ENCODE measurements at regions not wholly inside any gene's neighbourhood (a gene's known extent, or its start where the extent isn't known, plus 50 kb on each side); places are given as distances from the start of the nearest gene placed in this dataset.

GRCh38 chr11:134477486-134477885 is 65.4 kb upstream of the B3GAT1 start:
- Histone ChIP-seq H3K4me1 (ENCODE audit: control insufficient read depth, insufficient read depth, low read length) (no peaks in the 10 kb centered on the region), H3K27ac (ENCODE audit: low read depth, low read length) (no peak overlapping the region), H3K27me3 (ENCODE audit: control insufficient read depth, insufficient read depth, low read length) (peaks cover 5% of the 10 kb centered on the region), H3K9ac (ENCODE audit: low read length) (no peak overlapping the region), H3K4me3 (ENCODE audit: low read length) (no peak overlapping the region), H3K36me3 (ENCODE audit: control insufficient read depth, insufficient read depth, low read length) (no peaks in the 10 kb centered on the region)

- H3K27me3 ChIP-seq (ENCODE audit: control insufficient read depth, insufficient read depth, low read length), result peaks cover 5% of the 10 kb centered on the region
- no peak overlapping the region for H3K4me3 ChIP-seq (ENCODE audit: low read length)
- H3K4me1 ChIP-seq (ENCODE audit: control insufficient read depth, insufficient read depth, low read length), result no peaks in the 10 kb centered on the region
Observed at GRCh38 chr11:134476435-134477021, 64.5 kb upstream of the B3GAT1 start.

GRCh38 chr11:134475951-134476350 is 63.9 kb upstream of the B3GAT1 start:
- Histone ChIP-seq H3K27me3 (ENCODE audit: control insufficient read depth, insufficient read depth, low read length) (peaks cover 5% of the 10 kb centered on the region), H3K4me1 (ENCODE audit: control insufficient read depth, insufficient read depth, low read length) (no peaks in the 10 kb centered on the region), H3K4me3 (ENCODE audit: low read length) (no peak overlapping the region), H3K27ac (ENCODE audit: low read depth, low read length) (no peak overlapping the region), H3K36me3 (ENCODE audit: control insufficient read depth, insufficient read depth, low read length) (no peaks in the 10 kb centered on the region), H3K9ac (ENCODE audit: low read length) (no peak overlapping the region)

More at GRCh38 chr11:134476435-134477021, 64.5 kb upstream of the B3GAT1 start:
- H3K27ac ChIP-seq (ENCODE audit: low read depth, low read length), result no peak overlapping the region
- H3K9ac ChIP-seq (ENCODE audit: low read length), result no peak overlapping the region
- H3K36me3 ChIP-seq (ENCODE audit: control insufficient read depth, insufficient read depth, low read length), result no peaks in the 10 kb centered on the region

GRCh38 chr11:134474942-134475341 is 62.9 kb upstream of the B3GAT1 start:
- H3K4me1 ChIP-seq (ENCODE audit: control insufficient read depth, insufficient read depth, low read length), result no peaks in the 10 kb centered on the region
- no peak overlapping the region for H3K27ac ChIP-seq (ENCODE audit: low read depth, low read length)
- H3K27me3 ChIP-seq (ENCODE audit: control insufficient read depth, insufficient read depth, low read length), result peaks cover 5% of the 10 kb centered on the region
- no peaks in the 10 kb centered on the region for H3K36me3 ChIP-seq (ENCODE audit: control insufficient read depth, insufficient read depth, low read length)
- H3K4me3 ChIP-seq (ENCODE audit: low read length), result no peak overlapping the region
- no peak overlapping the region for H3K9ac ChIP-seq (ENCODE audit: low read length)

- H3K9ac ChIP-seq (ENCODE audit: low read length), result no peak overlapping the region
- H3K4me1 ChIP-seq (ENCODE audit: control insufficient read depth, insufficient read depth, low read length), result no peaks in the 10 kb centered on the region
- no peaks in the 10 kb centered on the region for H3K36me3 ChIP-seq (ENCODE audit: control insufficient read depth, insufficient read depth, low read length)
- no peak overlapping the region for H3K27ac ChIP-seq (ENCODE audit: low read depth, low read length)
- H3K4me3 ChIP-seq (ENCODE audit: low read length), result no peak overlapping the region
- peaks cover 5% of the 10 kb centered on the region for H3K27me3 ChIP-seq (ENCODE audit: control insufficient read depth, insufficient read depth, low read length)
Observed at GRCh38 chr11:134474070-134474860, 62.2 kb upstream of the B3GAT1 start.

GRCh38 chr11:134471716-134472455 is 59.8 kb upstream of the B3GAT1 start:
- H3K27ac ChIP-seq (ENCODE audit: low read depth, low read length), result no peak overlapping the region
- H3K4me3 ChIP-seq (ENCODE audit: low read length), result no peak overlapping the region
- H3K36me3 ChIP-seq (ENCODE audit: control insufficient read depth, insufficient read depth, low read length), result no peaks in the 10 kb centered on the region
- no peaks in the 10 kb centered on the region for H3K4me1 ChIP-seq (ENCODE audit: control insufficient read depth, insufficient read depth, low read length)
- H3K27me3 ChIP-seq (ENCODE audit: control insufficient read depth, insufficient read depth, low read length), result peaks cover 2% of the 10 kb centered on the region
- no peak overlapping the region for H3K9ac ChIP-seq (ENCODE audit: low read length)

- Histone ChIP-seq H3K4me1 (ENCODE audit: control insufficient read depth, insufficient read depth, low read length) (no peaks in the 10 kb centered on the region), H3K27ac (ENCODE audit: low read depth, low read length) (no peak overlapping the region), H3K9ac (ENCODE audit: low read length) (no peak overlapping the region), H3K27me3 (ENCODE audit: control insufficient read depth, insufficient read depth, low read length) (peaks cover 2% of the 10 kb centered on the region), H3K36me3 (ENCODE audit: control insufficient read depth, insufficient read depth, low read length) (no peaks in the 10 kb centered on the region), H3K4me3 (ENCODE audit: low read length) (no peak overlapping the region)
Observed at GRCh38 chr11:134471087-134471715, 59.2 kb upstream of the B3GAT1 start.

GRCh38 chr11:134470238-134470637 is 58.2 kb upstream of the B3GAT1 start:
- H3K9ac ChIP-seq (ENCODE audit: low read length), result no peak overlapping the region
- H3K27me3 ChIP-seq (ENCODE audit: control insufficient read depth, insufficient read depth, low read length), result peaks cover 2% of the 10 kb centered on the region

GRCh38 chr11:134469627-134470026 is 57.6 kb upstream of the B3GAT1 start:
- Histone ChIP-seq H3K4me1 (ENCODE audit: control insufficient read depth, insufficient read depth, low read length) (no peaks in the 10 kb centered on the region), H3K9ac (ENCODE audit: low read length) (no peak overlapping the region), H3K27me3 (ENCODE audit: control insufficient read depth, insufficient read depth, low read length) (peaks cover 2% of the 10 kb centered on the region), H3K36me3 (ENCODE audit: control insufficient read depth, insufficient read depth, low read length) (no peaks in the 10 kb centered on the region), H3K4me3 (ENCODE audit: low read length) (no peak overlapping the region), H3K27ac (ENCODE audit: low read depth, low read length) (no peak overlapping the region)

More at GRCh38 chr11:134470238-134470637, 58.2 kb upstream of the B3GAT1 start:
- Histone ChIP-seq H3K36me3 (ENCODE audit: control insufficient read depth, insufficient read depth, low read length) (no peaks in the 10 kb centered on the region), H3K27ac (ENCODE audit: low read depth, low read length) (no peak overlapping the region), H3K4me1 (ENCODE audit: control insufficient read depth, insufficient read depth, low read length) (no peaks in the 10 kb centered on the region), H3K4me3 (ENCODE audit: low read length) (no peak overlapping the region)

- Histone ChIP-seq H3K4me1 (ENCODE audit: control insufficient read depth, insufficient read depth, low read length) (no peaks in the 10 kb centered on the region), H3K4me3 (ENCODE audit: low read length) (peak overlapping the region; percentile 59), H3K36me3 (ENCODE audit: control insufficient read depth, insufficient read depth, low read length) (no peaks in the 10 kb centered on the region), H3K9ac (ENCODE audit: low read length) (no peak overlapping the region), H3K27ac (ENCODE audit: low read depth, low read length) (no peak overlapping the region), H3K27me3 (ENCODE audit: control insufficient read depth, insufficient read depth, low read length) (no peaks in the 10 kb centered on the region)
Observed at GRCh38 chr11:134468796-134469195, 56.8 kb upstream of the B3GAT1 start.

- H3K27me3 ChIP-seq (ENCODE audit: control insufficient read depth, insufficient read depth, low read length), result no peaks in the 10 kb centered on the region
- no peaks in the 10 kb centered on the region for H3K36me3 ChIP-seq (ENCODE audit: control insufficient read depth, insufficient read depth, low read length)
- H3K9ac ChIP-seq (ENCODE audit: low read length), result no peak overlapping the region
- no peaks in the 10 kb centered on the region for H3K4me1 ChIP-seq (ENCODE audit: control insufficient read depth, insufficient read depth, low read length)
- no peak overlapping the region for H3K27ac ChIP-seq (ENCODE audit: low read depth, low read length)
- peak overlapping the region; percentile 59 for H3K4me3 ChIP-seq (ENCODE audit: low read length)
Observed at GRCh38 chr11:134468081-134468668, 56.1 kb upstream of the B3GAT1 start.
